Erythroblast (primary cell): ENCODE measurements at regions not wholly inside any gene's neighbourhood (a gene's known extent, or its start where the extent isn't known, plus 50 kb on each side); places are given as distances from the start of the nearest gene placed in this dataset.
A peak's percentile ranks its signal among the peaks of the same experiment; 100 is the strongest.
"Not testable (repeated sequence)": the region's sequence is repeated elsewhere in the genome, so short reads cannot be mapped to it uniquely, and the experiment has no call there.

Experiments used
- DNase-seq, 2 experiments: peaks; one replicate each; lab custom pipeline; 2025; lab: John Stamatoyannopoulos, UW
- GATA1 ChIP-seq: IDR thresholded peaks from 2 replicates; pipeline ENCODE4 v1.6.1; 2011; ENCODE audit warnings: low read depth, mild to moderate bottlenecking, control low read depth, low read length, moderate library complexity
- POLR2A ChIP-seq: IDR thresholded peaks from 2 replicates; pipeline ENCODE4 v1.6.1; 2011; ENCODE audit warnings: mild to moderate bottlenecking, low read length

DNA sequence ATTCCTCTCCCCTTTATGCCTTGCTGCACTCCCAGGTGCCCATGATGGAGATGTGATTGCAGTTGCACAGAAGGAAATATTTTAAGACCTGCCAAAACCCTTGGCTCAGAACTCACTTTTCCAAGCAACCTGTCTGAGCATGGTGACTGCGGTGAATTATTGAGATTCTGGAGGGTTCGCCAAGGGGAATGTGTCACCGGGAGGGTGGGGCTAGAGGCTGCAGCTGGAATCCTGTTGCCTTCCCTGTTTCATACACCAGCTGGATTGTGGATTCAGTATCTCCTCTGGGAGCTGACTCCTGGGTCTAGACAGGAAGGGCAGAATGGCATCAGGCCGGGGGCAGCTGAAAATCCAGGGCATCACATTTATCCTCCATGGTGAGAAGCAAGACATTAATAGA lies 527.2 kb downstream of the TMEM114 start:
- no peak for TF ChIP-seq GATA1
- TF ChIP-seq POLR2A: no peak
- DNase-seq: no peak

GRCh38 chr16:8062677-8063076 lies 527.6 kb downstream of the TMEM114 start:
- DNase-seq: no peak

GRCh38 chr16:8055761-8056160 lies 534.5 kb downstream of the TMEM114 start:
- DNase-seq: no peak
- TF ChIP-seq POLR2A (no peak), GATA1 (no peak)

More at GRCh38 chr16:8062677-8063076, 527.6 kb downstream of the TMEM114 start:
- no peak for TF ChIP-seq GATA1
- no peak for TF ChIP-seq POLR2A

GRCh38 chr16:8053437-8053836 lies 536.9 kb downstream of the TMEM114 start:
- no peak for DNase-seq
- TF ChIP-seq GATA1: no peak
- TF ChIP-seq POLR2A: no peak

DNA sequence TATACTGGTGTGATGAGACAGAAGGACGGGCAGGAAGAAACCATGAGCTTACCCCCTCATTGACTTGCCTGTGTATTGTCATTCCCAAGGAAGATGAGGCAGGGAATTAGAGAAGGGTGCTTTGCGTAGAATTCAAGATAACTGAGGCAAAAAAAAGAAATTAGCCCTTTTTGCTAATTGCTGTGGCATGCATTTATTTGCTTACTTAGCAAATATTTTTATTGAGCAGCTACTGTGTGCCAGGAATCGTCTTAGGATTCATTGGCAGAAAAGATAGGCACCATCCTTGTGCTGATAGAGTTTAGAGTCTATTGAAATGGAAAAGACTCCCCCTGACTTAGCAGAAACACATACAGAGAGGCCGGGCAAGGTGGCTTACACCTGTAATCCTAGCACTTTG lies 541.9 kb downstream of the TMEM114 start:
- TF ChIP-seq POLR2A (no peak), GATA1 (no peak)
- no peak for DNase-seq

DNA sequence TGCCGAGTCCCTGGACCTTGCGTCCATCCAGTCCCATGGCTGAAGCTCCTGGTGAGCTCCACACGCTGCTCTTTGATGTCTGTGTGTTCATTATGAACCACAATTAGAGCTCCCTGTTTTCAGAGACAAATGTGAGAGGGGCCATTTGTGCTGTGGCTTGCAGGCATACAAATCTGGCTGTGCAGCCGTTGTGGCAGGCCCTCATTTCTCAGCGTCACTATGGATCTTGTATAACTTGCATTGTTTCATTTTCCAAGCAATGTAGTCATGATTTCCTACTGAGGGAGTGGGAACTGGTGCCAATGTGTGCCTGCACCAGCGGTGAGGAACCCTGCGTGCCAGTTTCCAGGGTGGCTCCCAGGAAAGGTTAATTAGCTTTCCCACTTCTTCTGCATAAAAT lies 542.6 kb downstream of the TMEM114 start:
- no peak for TF ChIP-seq GATA1
- DNase-seq: no peak

DNA sequence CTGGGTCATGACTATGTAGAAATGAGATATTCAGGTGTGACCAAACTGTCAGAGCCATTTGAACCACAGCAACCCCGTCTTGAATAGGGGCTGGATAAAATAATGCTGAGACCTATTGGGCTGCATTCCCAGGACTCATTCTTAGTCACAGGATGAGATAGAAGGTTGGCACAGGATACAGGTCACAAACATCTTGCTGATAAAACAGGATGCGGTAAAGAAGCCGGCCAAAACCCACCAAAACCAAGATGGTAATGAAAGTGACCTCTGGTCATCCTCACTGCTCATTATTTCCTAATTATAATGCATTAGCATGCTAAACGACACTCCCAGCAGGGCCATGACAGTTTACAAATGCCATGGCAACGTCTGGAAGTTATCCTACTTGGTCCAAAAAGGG lies 545.5 kb downstream of the TMEM114 start:
- DNase-seq: no peak
- no peak for TF ChIP-seq GATA1
- no peak for TF ChIP-seq POLR2A

DNA sequence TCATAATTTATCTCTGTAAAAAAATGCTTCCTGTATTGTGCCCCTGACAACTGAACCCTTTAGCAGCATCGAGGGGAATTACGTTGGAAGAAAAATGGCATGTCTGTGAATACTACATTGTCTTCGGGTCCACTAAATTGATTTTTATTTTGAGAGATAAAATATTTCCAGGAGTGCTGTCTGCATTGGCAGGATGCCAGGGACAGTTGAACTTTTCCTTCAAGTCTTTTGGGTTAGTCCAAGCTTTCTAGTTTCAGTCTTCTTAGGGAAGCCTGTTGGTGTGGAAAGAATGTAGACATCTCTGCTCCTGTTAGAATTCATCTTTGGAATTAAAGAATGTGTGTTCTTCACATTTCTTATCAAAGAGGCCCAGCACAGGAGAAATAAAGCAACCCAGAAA lies 557.9 kb downstream of the TMEM114 start:
- DNase-seq: no peak
- TF ChIP-seq POLR2A (no peak), GATA1 (no peak)

DNA sequence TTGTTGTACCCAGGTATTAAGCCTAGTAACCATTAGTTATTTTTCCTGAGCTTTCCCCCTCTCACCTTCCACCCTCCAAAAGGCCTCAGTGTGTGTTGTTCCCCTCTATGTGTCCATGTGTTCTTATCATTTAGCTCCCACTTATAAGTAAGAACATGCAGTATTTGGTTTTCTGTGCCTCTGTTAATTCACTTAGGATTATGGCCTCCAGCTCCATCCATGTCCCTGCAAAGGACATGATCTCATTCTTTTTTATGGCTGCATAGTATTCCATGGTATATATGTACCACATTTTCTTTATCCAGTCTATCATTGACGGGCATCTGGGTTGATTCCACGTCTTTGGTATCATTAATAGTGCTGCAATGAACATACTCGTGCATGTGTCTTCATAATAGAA lies 560.3 kb downstream of the TMEM114 start:
- not testable (repeated sequence) for DNase-seq

GRCh38 chr16:8026450-8026849 lies 563.9 kb downstream of the TMEM114 start:
- peak in 1 of 2 experiments; percentile 0 for DNase-seq
- TF ChIP-seq POLR2A (no peak), GATA1 (no peak)

- DNase-seq: no peak
Observed at GRCh38 chr16:8023326-8023725, 567.0 kb downstream of the TMEM114 start.

GRCh38 chr16:8005096-8005860 lies 585.0 kb downstream of the TMEM114 start:
- no peak for DNase-seq
- TF ChIP-seq GATA1 (no peak), POLR2A (no peak)

More at GRCh38 chr16:8023326-8023725, 567.0 kb downstream of the TMEM114 start:
- no peak for TF ChIP-seq POLR2A
- no peak for TF ChIP-seq GATA1

- DNase-seq: no peak
- TF ChIP-seq GATA1 (no peak), POLR2A (no peak)
Observed at GRCh38 chr16:7998789-7999453, 591.4 kb downstream of the TMEM114 start.

GRCh38 chr16:7997966-7998365 lies 592.3 kb downstream of the TMEM114 start:
- no peak for TF ChIP-seq POLR2A
- no peak for DNase-seq

GRCh38 chr16:7992616-7993015 lies 597.7 kb downstream of the TMEM114 start:
- DNase-seq: no peak

More at GRCh38 chr16:7992616-7993015, 597.7 kb downstream of the TMEM114 start:
- TF ChIP-seq GATA1 (no peak), POLR2A (no peak)
